ENCODE measurements at regions not wholly inside any gene's neighbourhood (a gene's known extent, or its start where the extent isn't known, plus 50 kb on each side); places are given as distances from the start of the nearest gene placed in this dataset.

- BruUV-seq (replicated peaks): no TSS peak
- DNase-seq (ENCODE audit: low read depth, low spot score) (no peak), ATAC-seq (no peak)
- H3K4me3 ChIP-seq (replicated peaks in 1 of 2; ENCODE audit: low read depth in 1 of 2, low read length in 2 of 2): no peak overlapping the region
- no peaks in the 10 kb centered on the region for H3K4me1 ChIP-seq (ENCODE audit: control insufficient read depth in 1 of 2, insufficient read depth in 2 of 2, low read length in 2 of 2)
- H3K27ac ChIP-seq (ENCODE audit: low read depth, low read length): no peak overlapping the region
- ChIA-PET RAD21 (ENCODE audit: low non-redundant PET in 1 of 2, low total read pairs in 2 of 2, uncharacterized antibody in 2 of 2, unreplicated experiment in 2 of 2) (no interaction called here), CTCF (no interaction called here), POLR2A (no interaction called here)
- H3K4me2 ChIP-seq (ENCODE audit: low read length): no peak overlapping the region
- no peaks in the 10 kb centered on the region for H3K36me3 ChIP-seq (ENCODE audit: control insufficient read depth in 1 of 2, insufficient read depth in 2 of 2, low read length in 2 of 2)
- H2AFZ ChIP-seq (ENCODE audit: low read depth, low read length, poor library complexity, severe bottlenecking): no peak overlapping the region
- H3K9me2 ChIP-seq (ENCODE audit: insufficient read depth): no peaks in the 10 kb centered on the region
- intact Hi-C loops (cut with micrococcal nuclease): no loop called here
- TF ChIP-seq JUND (IDR thresholded peaks at IDR 0.05) (no peak), ZFX (IDR thresholded peaks at IDR 0.05) (no peak), POLR2A (IDR thresholded peaks at IDR 0.05; ENCODE audit: borderline replicate concordance, extremely low read depth, insufficient read depth, insufficient read length) (no peak), CEBPB (IDR thresholded peaks at IDR 0.05; ENCODE audit: low read depth) (no peak), ZBTB33 (IDR thresholded peaks at IDR 0.05; ENCODE audit: extremely low read depth, insufficient replicate concordance, low read length) (no peak), SP1 (IDR thresholded peaks at IDR 0.05; ENCODE audit: low read depth) (no peak), POLR2AphosphoS5 (IDR thresholded peaks at IDR 0.05; ENCODE audit: low read depth, low read length) (no peak), TCF7L2 (IDR thresholded peaks at IDR 0.05; ENCODE audit: borderline replicate concordance, extremely low read depth, insufficient read depth, insufficient read length) (no peak)
- no peak overlapping the region for H3K9ac ChIP-seq (ENCODE audit: low read length)
- H3K79me2 ChIP-seq (ENCODE audit: insufficient read depth, low read length): no peaks in the 10 kb centered on the region
- no peaks in the 10 kb centered on the region for H3K27me3 ChIP-seq (ENCODE audit: insufficient read depth, low read length)
- H4K20me1 ChIP-seq (ENCODE audit: insufficient read depth): no peaks in the 10 kb centered on the region
- no peaks in the 10 kb centered on the region for H3K9me3 ChIP-seq (ENCODE audit: control insufficient read depth in 1 of 2, insufficient read depth in 1 of 2, low read depth in 1 of 2, low read length in 2 of 2)
Measured at GRCh38 chr13:66037096-66037495, 1193.0 kb downstream of the PCDH9 start.

GRCh38 chr13:66036636-66037035 is 1193.5 kb downstream of the PCDH9 start:
- TF ChIP-seq SP1 (IDR thresholded peaks at IDR 0.05; ENCODE audit: low read depth) (no peak), EGR1 (IDR thresholded peaks at IDR 0.05; ENCODE audit: low read depth) (no peak), EZH2phosphoT487 (IDR thresholded peaks at IDR 0.05; ENCODE audit: borderline replicate concordance) (no peak)
- no TSS peak for BruUV-seq (replicated peaks)
- CTCF ChIA-PET: no interaction called here

More at GRCh38 chr13:66036636-66037035, 1193.5 kb downstream of the PCDH9 start:
- H4K20me1 ChIP-seq (ENCODE audit: insufficient read depth): no peaks in the 10 kb centered on the region
- H3K9me2 ChIP-seq (ENCODE audit: insufficient read depth): no peaks in the 10 kb centered on the region
- intact Hi-C loops (cut with micrococcal nuclease): no loop called here
- H3K4me2 ChIP-seq (ENCODE audit: low read length): no peak overlapping the region
- no peak overlapping the region for H3K4me3 ChIP-seq (replicated peaks in 1 of 2; ENCODE audit: low read depth in 1 of 2, low read length in 2 of 2)
- no peaks in the 10 kb centered on the region for H3K4me1 ChIP-seq (ENCODE audit: control insufficient read depth in 1 of 2, insufficient read depth in 2 of 2, low read length in 2 of 2)
- H3K9ac ChIP-seq (ENCODE audit: low read length): no peak overlapping the region
- ChIA-PET POLR2A (no interaction called here), RAD21 (ENCODE audit: low non-redundant PET in 1 of 2, low total read pairs in 2 of 2, uncharacterized antibody in 2 of 2, unreplicated experiment in 2 of 2) (no interaction called here)
- H2AFZ ChIP-seq (ENCODE audit: low read depth, low read length, poor library complexity, severe bottlenecking): no peak overlapping the region
- H3K9me3 ChIP-seq (ENCODE audit: control insufficient read depth in 1 of 2, insufficient read depth in 1 of 2, low read depth in 1 of 2, low read length in 2 of 2): no peaks in the 10 kb centered on the region
- no peak overlapping the region for H3K27ac ChIP-seq (ENCODE audit: low read depth, low read length)
- H3K79me2 ChIP-seq (ENCODE audit: insufficient read depth, low read length): no peaks in the 10 kb centered on the region
- no peaks in the 10 kb centered on the region for H3K36me3 ChIP-seq (ENCODE audit: control insufficient read depth in 1 of 2, insufficient read depth in 2 of 2, low read length in 2 of 2)
- DNase-seq (ENCODE audit: low read depth, low spot score) (no peak), ATAC-seq (no peak)
- no peaks in the 10 kb centered on the region for H3K27me3 ChIP-seq (ENCODE audit: insufficient read depth, low read length)

Data from HCT116 (cell line).